HEK293 (cell line): ENCODE measurements at regions not wholly inside any gene's neighbourhood (a gene's known extent, or its start where the extent isn't known, plus 50 kb on each side); places are given as distances from the start of the nearest gene placed in this dataset.

ENCODE experiments used
- CTCF ChIA-PET: fragments of 350-600 bp; formaldehyde crosslinking; extraction: SDS; loops from one replicate; lab custom pipeline; 2021; ENCODE audit warnings: antibody characterized with exemption; lab: Yijun Ruan, JAX
- POLR2A ChIA-PET: fragments of 300-600 bp; formaldehyde crosslinking; extraction: SDS; loops from one replicate; lab custom pipeline; 2020; ENCODE audit warnings: antibody characterized with exemption, inconsistent platforms; lab: Yijun Ruan, JAX
- H3K27ac ChIP-seq: fragments of 200-500 bp; sonication (Bioruptor generic); 2 replicates; pipeline ENCODE4 v1.5.1; 2014; ENCODE audit warnings: low read depth, low read length, control low read depth, inconsistent platforms; ENCODE audit errors: extremely low read depth
- H3K36me3 ChIP-seq, 2 experiments: fragments of 200-500 bp in 1 of 2; sonication (Bioruptor generic) in 1 of 2; 1 replicate in 1 of 2; 2 replicates in 1 of 2; pipeline ENCODE4 v1.5.1; 2014 to 2017; ENCODE audit warnings: inconsistent platforms in 2 of 2, low read length in 2 of 2; ENCODE audit not compliant: control insufficient read depth in 2 of 2, insufficient read depth in 1 of 2
- H3K4me1 ChIP-seq: fragments of 200-500 bp; sonication (Bioruptor generic); 2 replicates; pipeline ENCODE4 v1.5.1; 2014; ENCODE audit warnings: mild to moderate bottlenecking, low read length, inconsistent platforms; ENCODE audit not compliant: control insufficient read depth, insufficient read depth
- H3K4me3 ChIP-seq: 2 replicates; pipeline ENCODE4 v1.5.1; 2011; ENCODE audit warnings: low read depth, mild to moderate bottlenecking, control low read depth, low read length, moderate library complexity
- H3K9me3 ChIP-seq: fragments of 200-500 bp; sonication (Bioruptor generic); 2 replicates; pipeline ENCODE4 v1.5.1; 2014; ENCODE audit warnings: low read depth, low read length, inconsistent platforms; ENCODE audit not compliant: control insufficient read depth, insufficient read depth
- ATF2 ChIP-seq: fragments of 450-650 bp; formaldehyde crosslinking; IDR thresholded peaks from 2 replicates; pipeline ENCODE4 v1.5.1; 2016; ENCODE audit warnings: missing biosample characterization, missing genetic modification characterization, low read depth
- FEZF1 ChIP-seq: fragments of 450-650 bp; formaldehyde crosslinking; IDR thresholded peaks from 2 replicates; pipeline ENCODE4 v1.5.1; 2016; ENCODE audit warnings: missing biosample characterization, missing genetic modification characterization
- HIC1 ChIP-seq: fragments of 450-650 bp; formaldehyde crosslinking; IDR thresholded peaks from 2 replicates; pipeline ENCODE4 v1.5.1; 2016; ENCODE audit warnings: missing biosample characterization, missing genetic modification characterization
- KLF8 ChIP-seq: fragments of 450-650 bp; formaldehyde crosslinking; IDR thresholded peaks from 2 replicates; pipeline ENCODE4 v1.5.1; 2016; ENCODE audit warnings: missing biosample characterization, missing genetic modification characterization
- MYNN ChIP-seq: fragments of 450-650 bp; formaldehyde crosslinking; IDR thresholded peaks from 2 replicates; pipeline ENCODE4 v1.5.1; 2016; ENCODE audit warnings: missing biosample characterization, missing genetic modification characterization, borderline replicate concordance
- SP2 ChIP-seq: fragments of 450-650 bp; formaldehyde crosslinking; IDR thresholded peaks from 2 replicates; pipeline ENCODE4 v1.5.1; 2016; ENCODE audit warnings: missing biosample characterization, missing genetic modification characterization
- WT1 ChIP-seq: fragments of 450-650 bp; formaldehyde crosslinking; IDR thresholded peaks from 2 replicates; pipeline ENCODE4 v1.5.1; 2016; ENCODE audit warnings: missing biosample characterization, missing genetic modification characterization
- ZBTB10 ChIP-seq: fragments of 450-650 bp; formaldehyde crosslinking; IDR thresholded peaks from 2 replicates; pipeline ENCODE4 v1.5.1; 2016; ENCODE audit warnings: missing biosample characterization, missing genetic modification characterization
- ZBTB26 ChIP-seq: fragments of 450-650 bp; formaldehyde crosslinking; optimal IDR thresholded peaks from 2 replicates; pipeline ENCODE3; 2016; ENCODE audit warnings: missing biosample characterization, mild to moderate bottlenecking, missing genetic modification characterization
- ZFP41 ChIP-seq: fragments of 450-650 bp; formaldehyde crosslinking; IDR thresholded peaks from 2 replicates; pipeline ENCODE4 v1.5.1; 2016; ENCODE audit warnings: missing biosample characterization, missing genetic modification characterization, borderline replicate concordance
- ZNF132 ChIP-seq: fragments of 450-650 bp; formaldehyde crosslinking; IDR thresholded peaks from 2 replicates; pipeline ENCODE4 v1.5.1; 2017; ENCODE audit warnings: missing biosample characterization, missing genetic modification characterization, borderline replicate concordance
- ZNF23 ChIP-seq: fragments of 450-650 bp; formaldehyde crosslinking; IDR thresholded peaks from 2 replicates; pipeline ENCODE4 v1.5.1; 2016; ENCODE audit warnings: missing biosample characterization, missing genetic modification characterization, borderline replicate concordance
- ZNF398 ChIP-seq: fragments of 450-650 bp; formaldehyde crosslinking; IDR thresholded peaks from 2 replicates; pipeline ENCODE4 v1.5.1; 2017; ENCODE audit warnings: missing biosample characterization, missing genetic modification characterization
- ZNF529 ChIP-seq: fragments of 450-650 bp; formaldehyde crosslinking; IDR thresholded peaks from 2 replicates; pipeline ENCODE4 v1.5.1; 2017; ENCODE audit warnings: missing genetic modification characterization, missing biosample characterization; ENCODE audit not compliant: insufficient replicate concordance
- ZNF585B ChIP-seq: fragments of 450-650 bp; formaldehyde crosslinking; IDR thresholded peaks from 2 replicates; pipeline ENCODE4 v1.5.1; 2016; ENCODE audit warnings: missing biosample characterization, missing genetic modification characterization
- ZNF623 ChIP-seq: fragments of 450-650 bp; formaldehyde crosslinking; IDR thresholded peaks from 2 replicates; pipeline ENCODE4 v1.5.1; 2016; ENCODE audit warnings: missing biosample characterization, missing genetic modification characterization
- ZNF639 ChIP-seq: fragments of 450-650 bp; formaldehyde crosslinking; IDR thresholded peaks from 2 replicates; pipeline ENCODE4 v1.5.1; 2016; ENCODE audit warnings: missing biosample characterization, missing genetic modification characterization
- ZNF670 ChIP-seq: fragments of 450-650 bp; formaldehyde crosslinking; IDR thresholded peaks from 2 replicates; pipeline ENCODE4 v1.5.1; 2016; ENCODE audit warnings: missing biosample characterization, missing genetic modification characterization, low read depth
- ZNF707 ChIP-seq: fragments of 450-650 bp; formaldehyde crosslinking; IDR thresholded peaks from 2 replicates; pipeline ENCODE4 v1.5.1; 2016; ENCODE audit warnings: missing biosample characterization, missing genetic modification characterization
- ZNF837 ChIP-seq: fragments of 450-650 bp; formaldehyde crosslinking; IDR thresholded peaks from 2 replicates; pipeline ENCODE4 v1.5.1; 2016; ENCODE audit warnings: missing biosample characterization, missing genetic modification characterization

GRCh38 chr7:54810401-54810800 is 51.4 kb upstream of the SEC61G start:
- Histone ChIP-seq H3K36me3 (no peaks in the 10 kb centered on the region), H3K9me3 (no peaks in the 10 kb centered on the region)
- TF ChIP-seq MYNN (tag by site-specific recombination), result no peak
- no peak for TF ChIP-seq ZNF623
- no peak for TF ChIP-seq KLF8 (tag by site-specific recombination)
- no peak for TF ChIP-seq ZBTB10
- TF ChIP-seq FEZF1, result no peak
- TF ChIP-seq ZNF529 (tag by site-specific recombination), result no peak
- no peak for TF ChIP-seq ZNF132
- no peak for TF ChIP-seq ZNF837
- TF ChIP-seq WT1 (tag by site-specific recombination), result no peak
- TF ChIP-seq ZNF585B, result no peak
- no peak for TF ChIP-seq ZFP41 (tag by site-specific recombination)
- no peak for TF ChIP-seq HIC1 (tag by site-specific recombination)
- TF ChIP-seq, all 188 proteins: peak for 0
- ChIA-PET CTCF (no interaction called here), POLR2A (no interaction called here)
- no peaks in the 10 kb centered on the region for H3K4me1 ChIP-seq
- H3K27ac ChIP-seq, result no peak overlapping the region
- no peak overlapping the region for H3K4me3 ChIP-seq

GRCh38 chr7:54811041-54811845 is 52.2 kb upstream of the SEC61G start:
- H3K27ac ChIP-seq, result no peak overlapping the region
- no peaks in the 10 kb centered on the region for H3K9me3 ChIP-seq
- TF ChIP-seq SP2 (tag by site-specific recombination) (no peak), ZNF670 (tag by site-specific recombination) (no peak), ZNF707 (no peak), ZNF23 (tag by site-specific recombination) (no peak), HIC1 (tag by site-specific recombination) (no peak), ZNF398 (tag by site-specific recombination) (no peak), FEZF1 (no peak), ZNF639 (tag by site-specific recombination) (no peak), ATF2 (no peak), ZBTB26 (tag by site-specific recombination) (no peak)
- no peaks in the 10 kb centered on the region for H3K4me1 ChIP-seq
- ChIA-PET POLR2A (interaction anchor here (0.6 kb wide), 1 partner anchor 225 kb away, joined by 3 read pairs; no protein-coding TSS in a partner anchor), CTCF (no interaction called here)
- H3K36me3 ChIP-seq, result no peaks in the 10 kb centered on the region
- no peak overlapping the region for H3K4me3 ChIP-seq
